ENCODE measurements at regions not wholly inside any gene's neighbourhood (a gene's known extent, or its start where the extent isn't known, plus 50 kb on each side); places are given as distances from the start of the nearest gene placed in this dataset.
"Not testable (repeated sequence)": the region's sequence is repeated elsewhere in the genome, so short reads cannot be mapped to it uniquely, and the experiment has no call there.

GRCh38 chr6:121694389-121694788 lies 258.9 kb downstream of the GJA1 start:
- DNase-seq = no peak

DNA sequence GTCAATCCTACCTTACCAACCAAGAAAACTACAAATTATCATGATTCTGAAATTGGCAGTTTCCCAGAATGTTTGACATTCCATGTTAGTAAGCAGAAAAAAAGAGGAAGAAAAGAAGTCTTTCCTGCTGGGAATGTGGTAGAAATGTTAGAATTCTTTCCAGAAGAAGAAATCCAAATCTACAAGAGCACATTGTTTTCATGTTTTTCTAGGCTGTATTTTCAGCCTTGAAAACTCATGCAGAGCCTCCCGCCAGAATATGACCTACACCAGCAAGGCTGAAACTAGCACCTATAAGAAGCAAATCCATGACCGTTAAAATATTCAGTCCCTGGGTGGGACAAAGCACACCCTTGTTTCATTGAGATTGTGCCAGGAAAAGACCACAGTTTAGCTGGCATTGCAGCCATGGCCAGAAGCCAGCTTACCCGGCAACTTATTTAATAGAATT lies 259.4 kb downstream of the GJA1 start:
- no peak for DNase-seq

DNA sequence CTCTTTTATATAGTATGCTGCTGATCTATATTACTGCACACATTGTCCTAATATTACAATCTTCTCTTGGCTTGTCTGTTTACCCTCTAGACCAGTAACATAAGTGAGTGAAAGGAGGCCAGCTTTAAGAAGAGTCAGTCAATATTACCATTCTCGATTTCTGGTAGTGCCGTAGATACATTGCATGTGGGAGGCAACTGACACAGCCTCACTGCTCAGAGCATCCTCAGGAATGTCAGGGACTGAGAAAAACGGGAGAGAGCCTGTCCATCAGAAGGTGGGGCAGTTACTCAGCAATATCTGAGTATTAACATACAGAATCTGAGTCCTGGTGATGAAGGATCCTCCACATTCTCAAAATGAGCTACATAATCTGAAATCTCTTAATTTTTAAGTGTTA lies 259.9 kb downstream of the GJA1 start:
- no peak for DNase-seq

GRCh38 chr6:121697921-121698320 lies 262.5 kb downstream of the GJA1 start:
- no peak for DNase-seq

DNA sequence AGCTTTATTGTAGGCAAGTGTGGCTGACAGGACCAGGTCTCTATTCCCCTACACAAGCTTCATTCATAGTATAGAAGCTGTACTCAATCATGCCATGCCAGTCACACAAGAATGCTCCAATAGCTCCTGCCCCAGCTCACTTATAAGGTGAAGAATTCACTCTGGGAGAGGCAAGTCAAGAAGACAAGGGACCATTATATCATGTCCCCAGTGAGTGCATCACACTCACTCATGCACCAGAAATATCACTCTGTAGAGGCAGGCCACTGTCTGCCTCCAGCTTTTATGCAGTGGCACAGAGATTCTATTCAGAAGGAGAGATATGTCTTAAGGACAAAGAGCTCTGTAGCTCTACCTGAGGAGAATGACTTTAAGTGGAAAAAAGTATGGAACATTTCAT lies 263.2 kb downstream of the GJA1 start:
- no peak for DNase-seq

GRCh38 chr6:121703129-121703528 lies 267.7 kb downstream of the GJA1 start:
- DNase-seq = not testable (repeated sequence)

GRCh38 chr6:121711472-121711871 lies 276.0 kb downstream of the GJA1 start:
- peak in 1 of 2 donors; percentile 8 for DNase-seq

DNA sequence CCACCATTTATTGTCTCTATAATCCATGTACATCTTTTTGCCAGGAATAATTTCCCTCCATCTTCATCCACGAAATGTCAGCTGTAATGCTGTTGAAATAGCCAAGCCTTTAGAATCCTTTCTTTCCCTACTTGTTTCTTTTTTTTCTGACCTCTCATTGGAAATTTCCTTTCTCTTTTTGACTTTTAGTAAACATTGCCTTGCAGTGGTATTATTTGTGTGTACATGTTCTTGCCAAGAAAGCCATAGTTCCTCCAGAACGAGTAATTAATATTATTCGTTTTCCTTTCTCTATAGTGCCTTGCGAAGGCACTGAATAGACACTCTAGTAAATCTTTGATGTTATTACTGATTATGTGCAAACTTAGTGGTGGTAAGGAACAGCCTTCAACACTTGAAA lies 282.2 kb downstream of the GJA1 start:
- DNase-seq = peak in 1 of 2 donors; percentile 7

- DNase-seq = not testable (repeated sequence)
These were observed 285.4 kb downstream of the GJA1 start for GRCh38 chr6:121720867-121721266.

DNA sequence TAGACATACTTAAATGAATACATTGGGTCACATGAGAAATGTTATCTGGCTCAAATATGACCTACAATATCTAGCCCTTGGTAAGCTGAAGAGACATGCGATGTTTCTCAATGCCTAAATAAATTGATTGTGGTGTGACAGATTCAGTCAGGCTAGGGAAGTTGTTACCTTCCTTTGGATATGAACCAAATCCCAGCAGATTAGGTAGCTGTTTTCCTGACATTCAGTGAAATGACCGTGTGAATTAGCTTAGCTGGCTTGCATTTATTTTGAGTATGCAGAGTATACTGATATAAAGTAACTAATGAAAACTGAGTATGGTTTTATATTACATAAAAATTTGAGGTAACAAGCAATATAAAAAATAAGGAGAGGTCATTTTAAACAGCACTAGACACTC lies 288.2 kb downstream of the GJA1 start:
- no peak for DNase-seq

DNA sequence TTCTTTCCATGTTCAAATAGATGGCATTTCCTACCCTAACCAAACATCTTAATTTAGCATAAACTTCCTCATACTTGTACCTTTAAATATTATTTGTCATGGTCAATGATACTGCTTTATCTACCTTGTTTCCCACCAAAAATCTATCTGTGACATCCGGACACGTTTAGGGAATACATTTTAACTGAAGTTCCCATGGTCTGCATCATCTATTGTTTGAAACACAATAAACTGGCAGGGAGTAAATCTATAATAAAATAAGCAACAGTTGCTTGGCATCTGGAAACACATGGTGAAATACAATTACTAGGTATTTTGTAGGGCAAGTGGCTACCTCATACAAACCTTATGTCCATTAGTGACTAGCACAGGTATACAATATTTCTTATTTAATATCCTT lies 289.1 kb downstream of the GJA1 start:
- DNase-seq = no peak

- no peak for DNase-seq
These were observed 291.1 kb downstream of the GJA1 start for GRCh38 chr6:121726596-121726995.

- DNase-seq = no peak
These were observed 295.2 kb downstream of the GJA1 start for GRCh38 chr6:121730616-121731015.

- DNase-seq = no peak
These were observed 295.9 kb downstream of the GJA1 start for GRCh38 chr6:121731381-121731780.

DNA sequence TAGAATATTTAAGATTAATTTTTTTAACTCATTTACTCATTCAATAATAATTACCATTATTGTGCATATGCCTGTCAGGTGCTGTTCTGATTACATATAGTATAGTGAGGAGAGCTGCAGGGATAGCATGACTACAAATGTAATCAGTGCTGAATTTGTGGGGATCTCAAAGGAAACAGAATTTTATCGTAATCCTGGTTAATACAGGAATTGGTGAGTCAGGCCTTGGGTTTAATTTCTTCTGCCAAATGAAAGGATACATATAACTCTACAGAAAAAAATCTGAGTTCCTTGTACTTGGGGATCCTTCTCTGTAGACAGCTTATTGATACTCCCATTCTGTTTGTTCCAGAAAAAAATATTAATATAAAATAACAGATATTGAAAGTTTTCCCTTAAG lies 297.2 kb downstream of the GJA1 start:
- DNase-seq = no peak

GRCh38 chr6:121733234-121733633 lies 297.8 kb downstream of the GJA1 start:
- no peak for DNase-seq

- DNase-seq = not testable (repeated sequence)
These were observed 304.7 kb downstream of the GJA1 start for GRCh38 chr6:121740188-121740587.

GRCh38 chr6:121743691-121744090 lies 308.2 kb downstream of the GJA1 start:
- DNase-seq = no peak

DNA sequence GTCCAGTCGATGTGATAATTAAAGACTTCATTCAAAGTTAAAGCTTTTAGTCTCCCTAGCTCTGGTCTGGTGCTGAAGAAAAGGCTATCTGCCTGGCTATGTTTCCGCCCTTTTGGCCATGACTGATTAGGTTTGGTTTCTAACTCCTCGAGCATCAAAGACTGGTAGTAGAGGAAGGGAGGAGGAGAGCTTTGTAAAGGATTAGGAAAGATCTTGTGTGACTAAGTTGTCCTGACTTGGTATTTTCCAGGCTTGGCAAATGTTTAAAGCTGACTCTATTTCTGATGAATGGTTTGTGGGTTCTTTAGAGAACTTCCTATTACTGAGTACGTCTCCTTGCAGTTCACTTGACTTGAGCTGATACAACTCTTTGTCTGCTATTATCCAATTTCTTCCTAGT lies 312.9 kb downstream of the GJA1 start:
- DNase-seq = no peak

DNA sequence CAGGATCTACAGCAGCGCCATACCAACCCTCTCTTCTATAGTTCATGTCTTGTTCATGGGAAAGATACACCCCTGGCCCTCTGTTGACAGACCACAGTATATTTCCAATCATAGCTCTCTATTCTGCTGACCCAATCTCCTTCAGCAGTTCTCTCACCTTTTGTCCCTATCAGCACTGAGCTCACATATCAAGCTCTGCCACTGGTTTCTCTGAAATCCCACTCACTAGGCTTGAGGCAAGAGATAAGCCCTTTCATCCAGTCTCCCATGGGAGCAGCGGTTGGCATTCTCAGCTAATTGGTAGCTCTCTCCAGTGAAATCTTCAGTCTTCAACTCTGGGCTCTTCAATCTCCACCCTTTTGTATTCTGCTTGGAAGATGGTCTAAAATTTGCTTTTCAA lies 313.4 kb downstream of the GJA1 start:
- no peak for DNase-seq

GRCh38 chr6:121755485-121755884 lies 320.0 kb downstream of the GJA1 start:
- DNase-seq = no peak

GRCh38 chr6:121756666-121757065 lies 321.2 kb downstream of the GJA1 start:
- DNase-seq = no peak

DNA sequence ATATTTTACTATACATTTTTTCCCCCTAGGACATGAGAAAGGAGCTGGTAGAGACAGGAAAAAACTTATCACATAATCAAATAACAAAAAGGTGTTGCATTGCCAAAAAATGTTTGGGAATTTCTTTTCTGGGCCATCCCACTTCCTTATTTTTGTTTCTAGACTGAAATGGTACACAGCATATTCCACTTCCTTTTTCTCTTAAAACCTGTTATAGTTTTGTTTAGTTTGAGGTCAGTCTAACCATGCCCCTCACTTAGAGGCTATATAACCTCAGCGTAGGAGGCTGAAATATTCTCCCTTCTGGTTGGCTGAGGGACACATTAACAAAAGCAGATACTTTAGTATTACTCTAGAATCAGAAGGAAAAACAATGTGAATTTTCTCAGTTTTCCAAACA lies 323.9 kb downstream of the GJA1 start:
- no peak for DNase-seq

DNA sequence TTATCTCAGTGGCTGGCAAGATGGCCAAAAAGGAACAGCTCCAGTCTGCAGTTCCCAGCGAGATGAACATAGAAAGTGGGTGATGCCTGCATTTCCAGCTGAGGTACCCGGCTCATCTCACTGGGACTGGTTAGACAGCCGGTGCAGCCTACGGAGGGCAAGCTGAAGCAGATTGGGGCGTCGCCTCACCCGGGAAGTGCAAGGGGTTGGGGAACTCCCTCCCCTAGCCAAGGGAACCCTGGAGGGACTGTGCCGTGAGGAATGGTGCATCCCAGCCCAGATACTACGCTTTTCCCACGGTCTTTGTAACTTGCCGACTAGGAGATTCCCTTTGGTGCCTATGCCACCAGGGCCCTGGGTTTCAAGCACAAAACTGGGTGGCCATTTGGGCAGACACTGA lies 324.7 kb downstream of the GJA1 start:
- DNase-seq = no peak

GRCh38 chr6:121760745-121761144 lies 325.3 kb downstream of the GJA1 start:
- DNase-seq = no peak

Data from right lung (tissue), 2 donors.